Heart left ventricle (tissue), 13 donors: ENCODE measurements at regions not wholly inside any gene's neighbourhood (a gene's known extent, or its start where the extent isn't known, plus 50 kb on each side); places are given as distances from the start of the nearest gene placed in this dataset.

Experiments
- POLR2A ChIP-seq, 2 donors: fragments of 450-650 bp; IDR thresholded peaks; one replicate each; pipeline ENCODE4 v1.6.1; 2017; ENCODE audit warnings: antibody characterized with exemption in 2 of 2, mild to moderate bottlenecking in 2 of 2, moderate library complexity in 2 of 2
- TF ChIP-seq, protein P1 (sequence below), 12 donors: fragments of 200-600 bp; sonication (generic) in 4 of 12; IDR thresholded peaks; one replicate each; pipeline versions ENCODE4 v1.5.0 to v1.8.0; 2018 to 2022; ENCODE audit warnings: antibody characterized with exemption in 12 of 12, mild to moderate bottlenecking in 5 of 12
- donor health status: ischemic (EF 13 %, LVEDD 7.1; RV severe dilation, severe dysfunction).
- donor health status: DM: no; HTN: yes; CAD: no.
- donor health status: DM: no; HTN: no; CAD: no.
- donor health status: ischemic (EF 25% LVEDD 6.9; RV normal size, moderate dysfunction).
- donor health status: ischemic (EF 25% LVEDD 5.7; RV mildly dilated, moderate dysfunction).
- donor health status: ischemic (EF 35%, LVEDD 5.7; RV mildly dilated, moderate dysfunction).
- donor health status: nonischemic (EF 11% LVEDD 7.7; RV severe dilation, severe dysfunction).
- donor health status: DM: yes; HTN: yes; CAD: no.
- donor health status: PGD.
- donor health status: ischemic (EF 29% LVEDD 5.4; RV normal size, mild dysfunction).
- donor health status: nonischemic (EF 23%, LVEDD 6.1; RV moderate dilation, normal function).

DNA sequence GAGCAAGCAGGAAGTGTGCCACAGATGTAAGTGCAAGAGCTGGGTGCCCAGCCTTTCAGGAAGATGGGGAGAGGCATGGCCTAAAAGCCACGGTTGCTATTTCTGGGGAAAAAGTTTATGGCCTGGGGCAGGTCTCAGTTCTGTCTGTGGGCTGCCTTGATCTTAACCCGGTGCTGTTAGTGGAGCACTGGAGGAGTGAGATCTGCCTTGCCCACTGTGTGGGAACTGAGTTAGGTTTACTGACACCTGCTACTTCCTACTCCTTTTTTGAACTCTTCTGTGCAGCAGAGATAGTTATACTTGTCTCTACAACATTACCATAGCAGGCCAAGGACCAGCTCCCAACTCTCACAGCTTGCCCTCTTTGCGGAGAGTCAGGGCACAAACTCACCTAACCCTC, 76.5 kb downstream of the ITM2A start:
- TF ChIP-seq, protein P1, sequence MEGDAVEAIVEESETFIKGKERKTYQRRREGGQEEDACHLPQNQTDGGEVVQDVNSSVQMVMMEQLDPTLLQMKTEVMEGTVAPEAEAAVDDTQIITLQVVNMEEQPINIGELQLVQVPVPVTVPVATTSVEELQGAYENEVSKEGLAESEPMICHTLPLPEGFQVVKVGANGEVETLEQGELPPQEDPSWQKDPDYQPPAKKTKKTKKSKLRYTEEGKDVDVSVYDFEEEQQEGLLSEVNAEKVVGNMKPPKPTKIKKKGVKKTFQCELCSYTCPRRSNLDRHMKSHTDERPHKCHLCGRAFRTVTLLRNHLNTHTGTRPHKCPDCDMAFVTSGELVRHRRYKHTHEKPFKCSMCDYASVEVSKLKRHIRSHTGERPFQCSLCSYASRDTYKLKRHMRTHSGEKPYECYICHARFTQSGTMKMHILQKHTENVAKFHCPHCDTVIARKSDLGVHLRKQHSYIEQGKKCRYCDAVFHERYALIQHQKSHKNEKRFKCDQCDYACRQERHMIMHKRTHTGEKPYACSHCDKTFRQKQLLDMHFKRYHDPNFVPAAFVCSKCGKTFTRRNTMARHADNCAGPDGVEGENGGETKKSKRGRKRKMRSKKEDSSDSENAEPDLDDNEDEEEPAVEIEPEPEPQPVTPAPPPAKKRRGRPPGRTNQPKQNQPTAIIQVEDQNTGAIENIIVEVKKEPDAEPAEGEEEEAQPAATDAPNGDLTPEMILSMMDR (IDR thresholded peaks at IDR 0.05), result no peak
- TF ChIP-seq POLR2A (IDR thresholded peaks at IDR 0.05), result no peak
